ENCODE measurements at regions not wholly inside any gene's neighbourhood (a gene's known extent, or its start where the extent isn't known, plus 50 kb on each side); places are given as distances from the start of the nearest gene placed in this dataset.
"Not testable (repeated sequence)": the region's sequence is repeated elsewhere in the genome, so short reads cannot be mapped to it uniquely, and the experiment has no call there.

DNA sequence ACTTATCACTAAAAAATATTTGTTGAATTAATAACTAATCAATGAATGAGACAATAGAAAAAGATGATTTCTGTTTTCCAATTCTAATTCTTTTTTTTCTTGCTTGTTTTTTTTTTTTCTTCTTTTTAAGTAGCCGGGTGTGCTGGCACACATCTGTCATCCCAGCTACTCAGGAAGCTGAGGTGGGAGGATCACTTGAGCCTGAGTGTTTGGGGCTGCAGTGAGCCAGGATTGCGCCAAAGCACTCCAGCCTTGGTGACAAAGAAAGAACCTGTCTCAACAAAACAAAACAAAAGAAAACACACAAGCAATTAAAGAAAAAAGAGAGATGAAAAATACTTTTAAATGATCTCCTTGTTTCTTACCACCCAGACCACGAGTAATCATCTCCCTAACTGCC lies 1109.3 kb downstream of the REEP3 start:
- H3K4me3 ChIP-seq (ENCODE audit: low read depth, low read length): no peak overlapping the region
- no peak for DNase-seq (ENCODE audit: low read depth)

DNA sequence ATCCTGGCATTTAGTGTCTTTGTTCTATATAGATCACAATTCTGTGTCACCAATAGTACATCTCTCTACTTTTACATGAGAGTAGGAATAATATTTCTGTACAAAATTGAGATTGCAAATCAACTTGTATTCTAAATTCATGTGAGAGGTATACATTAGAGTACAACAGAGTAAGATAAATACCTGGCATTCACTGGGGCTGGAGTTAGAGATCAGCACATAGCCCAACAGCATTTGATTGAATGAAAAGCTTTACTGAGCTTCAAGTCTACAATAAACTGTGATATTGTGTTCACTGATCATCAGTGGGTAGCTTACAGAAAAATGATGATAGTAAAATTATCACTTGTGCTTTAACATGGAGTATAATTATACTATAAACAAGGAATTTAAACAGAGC lies 1114.7 kb downstream of the REEP3 start:
- H3K4me3 ChIP-seq (ENCODE audit: low read depth, low read length): no peak overlapping the region
- DNase-seq (ENCODE audit: low read depth): no peak

DNA sequence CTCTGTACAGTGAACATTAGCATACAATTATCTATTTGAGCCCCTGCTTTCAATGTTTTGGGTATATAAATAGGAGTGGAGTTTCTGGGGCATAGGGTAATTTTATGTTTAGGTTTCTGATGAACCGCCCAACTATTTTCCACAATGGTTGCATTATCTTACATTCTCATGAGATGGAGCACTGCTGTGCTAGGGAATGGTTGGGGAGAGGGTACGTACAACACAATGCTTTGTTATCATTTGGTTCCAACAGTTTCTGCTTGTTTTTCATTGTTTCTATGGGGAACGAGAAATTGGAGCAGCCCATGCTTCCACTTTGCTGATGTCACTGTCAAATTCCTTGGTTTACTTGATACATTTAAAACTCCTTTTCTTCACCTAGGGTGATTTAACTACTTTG lies 1115.3 kb downstream of the REEP3 start:
- no peak for DNase-seq (ENCODE audit: low read depth)
- H3K4me3 ChIP-seq (ENCODE audit: low read depth, low read length): no peak overlapping the region

DNA sequence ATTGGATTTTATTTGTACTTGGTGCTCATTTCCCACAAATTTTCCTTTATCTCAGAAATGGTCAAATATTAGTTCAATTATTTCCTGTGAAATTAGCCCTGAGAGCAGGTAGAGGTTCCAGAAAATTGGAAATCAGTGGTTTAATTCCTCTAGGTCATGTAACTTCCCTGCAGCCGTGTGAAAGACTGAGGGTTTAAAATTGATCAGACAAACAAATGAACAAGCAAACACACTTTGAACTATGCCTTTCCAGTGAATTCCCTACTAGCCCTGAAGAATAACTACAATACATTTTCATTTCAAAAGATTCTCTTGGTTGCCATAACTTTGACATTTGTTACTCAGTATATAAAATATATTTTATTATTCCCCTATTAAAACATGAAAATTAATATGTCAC lies 1116.7 kb downstream of the REEP3 start:
- DNase-seq (ENCODE audit: low read depth): no peak
- no peak overlapping the region for H3K4me3 ChIP-seq (ENCODE audit: low read depth, low read length)

DNA sequence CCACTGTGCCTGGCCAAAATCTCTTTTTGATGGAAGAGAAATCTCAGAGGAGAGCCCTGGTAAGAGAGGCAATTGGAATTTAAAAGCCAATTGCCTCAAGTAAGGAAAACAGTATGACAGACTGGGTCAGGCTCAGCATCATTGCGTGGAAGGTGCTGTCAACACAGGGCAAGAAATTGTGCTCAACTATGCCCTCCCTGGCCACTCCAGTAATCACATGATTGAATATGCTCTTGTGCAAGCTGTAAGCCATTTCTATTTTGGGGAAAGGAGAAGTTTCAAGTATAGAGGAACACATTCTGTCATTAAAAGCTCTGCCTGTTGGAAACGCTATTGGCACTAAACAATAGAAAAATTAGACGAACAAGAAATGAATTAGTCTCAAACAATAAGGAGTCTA lies 1127.7 kb downstream of the REEP3 start:
- no peak for DNase-seq (ENCODE audit: low read depth)
- H3K4me3 ChIP-seq (ENCODE audit: low read depth, low read length): no peak overlapping the region

DNA sequence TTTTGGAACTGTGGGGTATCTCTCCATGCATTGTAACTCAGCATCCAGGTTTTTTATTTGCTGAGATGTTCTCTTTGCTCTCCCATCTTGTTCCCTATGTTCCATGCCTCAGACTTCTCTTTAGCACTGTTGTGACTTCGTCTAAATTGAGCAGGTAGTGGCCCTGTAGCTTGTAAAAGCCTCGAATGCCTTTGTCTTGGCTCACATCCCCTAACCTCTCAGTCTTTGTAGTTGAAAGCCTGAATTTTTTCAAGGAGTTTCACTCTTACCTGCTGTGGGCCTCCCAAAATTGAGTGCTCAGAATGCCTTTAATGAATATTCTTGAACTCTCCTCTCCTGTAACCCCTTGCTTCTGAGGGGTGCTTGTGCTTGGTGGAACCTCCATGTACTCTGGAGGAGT lies 1137.3 kb downstream of the REEP3 start:
- DNase-seq (ENCODE audit: low read depth): no peak
- no peak overlapping the region for H3K4me3 ChIP-seq (ENCODE audit: low read depth, low read length)

DNA sequence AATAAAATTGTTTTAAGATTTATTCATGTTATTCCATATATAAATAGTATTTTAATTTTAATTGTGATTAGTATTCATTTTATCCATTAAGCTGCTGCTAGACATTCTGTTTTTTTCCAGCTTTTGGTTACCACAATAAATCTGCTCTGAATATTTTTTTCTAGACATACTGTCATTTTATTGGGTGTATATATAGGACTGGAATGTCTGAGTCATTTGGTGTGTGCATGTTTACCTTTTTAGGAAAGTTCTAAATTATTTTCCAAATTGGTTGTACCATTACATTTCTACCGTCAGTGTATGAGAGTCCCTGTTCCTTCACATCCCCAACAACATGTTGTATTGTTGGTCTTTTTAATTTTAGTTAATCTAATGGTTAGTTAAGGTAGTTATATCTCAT lies 1138.1 kb downstream of the REEP3 start:
- DNase-seq (ENCODE audit: low read depth): no peak
- H3K4me3 ChIP-seq (ENCODE audit: low read depth, low read length): no peak overlapping the region

DNA sequence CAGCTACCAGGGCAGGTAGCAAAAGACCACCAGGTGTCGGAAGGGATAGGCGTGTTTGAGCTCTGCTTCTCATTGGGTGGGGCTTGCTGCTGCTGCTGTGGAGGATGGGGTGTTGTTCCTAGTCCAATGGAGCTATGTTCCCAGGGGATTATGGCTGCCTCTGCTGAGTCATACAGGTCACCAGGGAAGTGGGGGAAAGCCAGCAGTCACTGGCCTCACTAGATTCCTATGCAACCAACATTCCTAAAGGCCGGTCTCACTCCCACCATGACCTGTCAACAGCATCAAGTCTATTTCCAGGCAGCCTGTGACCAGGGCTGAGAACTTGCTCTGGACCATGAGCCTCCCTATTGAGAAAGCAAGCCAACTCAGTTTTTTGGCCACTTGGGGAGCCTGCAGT lies 1160.8 kb downstream of the REEP3 start:
- H3K4me3 ChIP-seq (ENCODE audit: low read depth, low read length): no peak overlapping the region
- no peak for DNase-seq (ENCODE audit: low read depth)

DNA sequence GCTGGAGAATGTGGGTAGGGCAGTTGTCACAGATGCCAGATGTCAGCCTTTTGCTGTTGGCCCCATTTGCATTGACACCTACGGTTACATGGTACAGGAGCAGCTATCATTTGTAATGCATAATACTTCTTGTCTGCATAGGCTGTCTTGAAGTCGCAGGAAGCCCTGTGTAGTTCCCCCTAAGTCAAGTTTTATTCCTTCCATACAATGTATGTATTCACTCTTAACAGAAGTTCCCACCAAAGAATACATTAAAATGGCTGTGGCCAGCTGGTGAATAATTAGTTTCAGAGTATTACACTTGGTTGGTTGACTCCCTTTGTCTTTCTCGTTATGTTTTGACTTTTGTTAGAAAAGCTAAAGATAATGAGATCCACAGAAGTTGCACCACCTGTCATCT lies 1169.0 kb downstream of the REEP3 start:
- DNase-seq (ENCODE audit: low read depth): no peak
- no peak overlapping the region for H3K4me3 ChIP-seq (ENCODE audit: low read depth, low read length)

DNA sequence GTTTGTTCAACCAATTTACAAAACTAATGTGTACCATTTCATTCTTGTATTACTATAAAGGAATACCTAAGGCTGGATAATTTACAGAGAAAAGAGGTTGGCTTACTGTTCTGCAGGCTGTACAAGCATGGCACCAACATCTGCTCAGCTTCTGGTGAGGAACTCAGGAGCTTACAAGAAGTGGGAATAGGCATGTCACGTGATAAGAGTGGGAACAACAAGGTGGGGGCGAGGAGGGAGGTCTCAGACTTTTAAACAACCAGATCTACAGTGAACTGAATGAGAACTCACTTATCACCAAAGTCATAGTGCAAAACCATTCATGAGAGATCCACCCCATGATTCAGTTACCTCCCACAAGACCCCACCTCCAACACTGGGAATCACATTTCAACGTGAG lies 1178.0 kb downstream of the REEP3 start:
- DNase-seq (ENCODE audit: low read depth): no peak
- H3K4me3 ChIP-seq (ENCODE audit: low read depth, low read length): no peak overlapping the region

DNA sequence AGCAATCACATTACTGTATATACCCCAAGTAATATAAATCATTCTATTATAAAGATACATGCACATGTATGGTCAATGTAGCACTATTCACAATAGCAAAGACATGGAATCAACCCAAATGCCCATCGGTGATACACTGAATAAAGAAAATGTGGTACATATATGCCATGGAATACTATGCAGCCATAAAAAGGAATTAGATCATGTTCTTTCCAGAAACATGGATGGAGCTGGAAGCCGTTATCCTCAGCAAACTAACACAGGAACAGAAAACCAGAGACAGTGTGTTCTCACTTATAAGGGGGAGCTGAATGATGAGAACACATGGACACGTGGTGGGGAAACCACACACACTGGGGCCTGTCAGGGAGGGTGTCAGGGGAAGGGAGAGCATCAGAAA lies 1180.9 kb downstream of the REEP3 start:
- DNase-seq (ENCODE audit: low read depth); H3K4me3 ChIP-seq (ENCODE audit: low read depth, low read length): not testable (repeated sequence)

DNA sequence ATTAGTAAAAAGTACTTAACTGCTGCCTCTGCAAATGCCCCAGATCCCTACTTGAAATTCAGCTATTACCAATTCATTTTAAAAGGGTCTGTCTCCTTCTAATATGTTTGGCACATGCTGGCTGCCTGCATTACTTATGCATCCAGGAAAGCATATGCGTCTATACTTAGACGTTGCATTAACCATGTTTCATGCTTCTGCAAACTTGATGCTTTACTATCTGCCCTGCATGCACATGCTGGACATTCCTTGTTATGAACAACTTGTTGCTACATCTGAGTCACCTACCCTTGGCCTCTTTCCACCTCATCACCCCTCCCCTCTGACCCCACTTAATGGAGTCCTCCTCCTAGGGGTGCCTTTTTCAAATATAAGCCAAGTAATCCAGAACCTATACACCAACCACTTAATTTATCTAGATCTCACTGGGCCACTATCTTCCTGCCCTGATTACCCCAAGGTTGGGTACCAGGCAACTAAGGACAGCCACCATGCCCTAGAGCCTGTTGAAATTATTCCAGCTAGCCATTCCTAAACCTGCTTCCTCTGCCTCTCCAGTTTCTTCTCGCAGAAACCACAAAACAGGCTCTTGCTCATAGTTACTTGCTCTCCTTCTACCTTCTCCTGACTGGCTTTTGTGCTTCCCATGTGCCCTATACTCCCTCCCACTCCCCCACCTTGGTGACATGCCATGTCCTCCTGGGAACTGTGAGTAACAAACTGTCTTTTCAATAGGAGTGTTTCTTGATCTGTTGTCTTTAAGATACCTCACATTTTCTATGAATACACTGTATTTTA lies 1187.9 kb downstream of the REEP3 start:
- no peak overlapping the region for H3K4me3 ChIP-seq (ENCODE audit: low read depth, low read length)
- DNase-seq (ENCODE audit: low read depth): no peak

DNA sequence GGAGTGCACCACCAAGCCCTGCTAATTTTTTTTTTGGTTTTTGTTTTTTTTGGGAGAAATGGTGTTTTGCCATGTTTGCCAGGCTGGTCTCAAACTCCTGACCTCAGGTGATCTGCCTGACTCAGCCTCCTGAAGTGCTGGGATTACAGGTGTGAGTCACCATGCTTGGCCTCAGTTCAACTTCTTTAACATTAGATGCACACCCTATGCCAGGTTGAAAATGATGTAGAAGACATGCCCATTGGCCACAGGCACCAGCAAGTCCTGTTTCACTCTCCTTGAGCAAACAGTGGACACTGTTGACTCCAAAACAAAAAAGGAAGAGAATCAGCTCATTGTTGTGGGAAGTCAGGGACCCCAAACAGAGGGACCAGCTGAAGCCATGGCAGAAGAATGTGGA lies 1205.3 kb downstream of the REEP3 start:
- DNase-seq (ENCODE audit: low read depth): no peak
- H3K4me3 ChIP-seq (ENCODE audit: low read depth, low read length): no peak overlapping the region

DNA sequence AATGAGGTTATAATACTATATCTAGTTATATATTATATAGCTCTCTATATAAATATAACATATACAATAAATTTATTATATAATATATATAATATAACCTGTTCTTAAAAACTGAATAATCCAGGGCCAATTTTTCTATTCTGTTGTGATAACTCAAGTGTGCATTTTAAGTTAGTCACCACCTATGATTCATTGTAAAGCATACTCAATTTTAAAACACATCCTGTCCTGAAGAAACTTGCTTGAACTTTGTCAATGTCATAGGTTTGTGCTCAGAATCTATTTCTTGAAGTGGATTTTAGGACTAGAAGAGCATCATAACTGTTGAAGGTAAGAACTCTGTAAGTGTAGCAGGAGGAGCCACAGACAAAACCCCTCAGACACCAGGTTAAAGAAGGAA lies 1209.8 kb downstream of the REEP3 start:
- DNase-seq (ENCODE audit: low read depth): no peak

DNA sequence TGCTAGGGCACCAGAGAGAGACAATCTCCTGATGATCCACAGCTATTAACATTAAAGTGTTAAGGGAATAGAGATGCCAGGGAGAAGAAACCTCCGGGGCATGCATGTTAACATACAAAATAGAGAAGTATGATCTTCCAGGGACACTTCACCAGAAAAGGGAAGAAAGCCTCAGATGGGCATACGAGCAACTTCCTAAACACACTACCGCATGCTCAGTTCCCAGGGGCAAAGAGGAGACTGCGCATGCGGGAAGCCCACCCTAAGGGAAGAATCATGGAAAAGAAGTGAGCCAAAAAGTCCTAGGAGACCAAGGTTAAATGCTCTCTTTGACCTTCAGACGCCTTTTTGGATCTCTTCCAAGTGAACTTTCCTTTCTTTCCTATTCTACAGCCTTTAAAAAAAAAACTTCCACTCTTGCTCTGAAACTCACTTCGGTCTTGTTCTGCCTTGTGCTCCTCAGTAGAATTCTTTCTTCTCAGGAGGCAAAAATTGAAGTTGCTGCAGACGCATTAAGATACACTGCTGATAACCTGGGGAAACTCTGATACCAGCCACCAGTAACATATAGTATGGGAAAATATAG lies 1211.3 kb downstream of the REEP3 start:
- no peak overlapping the region for H3K4me3 ChIP-seq (ENCODE audit: low read depth, low read length)
- DNase-seq (ENCODE audit: low read depth): no peak

More for the DNA sequence above, 1209.8 kb downstream of the REEP3 start:
- H3K4me3 ChIP-seq (ENCODE audit: low read depth, low read length): no peak overlapping the region

DNA sequence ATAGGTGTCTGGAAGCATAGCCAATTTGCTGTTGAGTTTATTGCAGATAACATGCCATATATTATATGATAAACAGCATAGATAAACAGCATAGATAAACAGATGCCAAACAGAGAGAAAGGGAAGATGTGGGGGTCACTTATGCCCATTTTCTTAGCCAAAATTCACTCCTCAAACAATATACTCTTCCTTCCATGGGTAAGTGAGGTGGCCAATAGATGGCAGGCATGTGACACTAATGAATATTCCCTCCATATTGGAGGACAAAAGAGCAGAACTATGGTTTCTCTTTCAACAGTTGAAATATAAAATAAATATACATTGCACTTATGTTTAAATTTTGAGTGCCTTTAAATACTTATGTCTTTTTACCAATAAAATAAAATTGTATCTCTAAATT lies 1212.8 kb downstream of the REEP3 start:
- DNase-seq (ENCODE audit: low read depth): no peak
- no peak overlapping the region for H3K4me3 ChIP-seq (ENCODE audit: low read depth, low read length)

DNA sequence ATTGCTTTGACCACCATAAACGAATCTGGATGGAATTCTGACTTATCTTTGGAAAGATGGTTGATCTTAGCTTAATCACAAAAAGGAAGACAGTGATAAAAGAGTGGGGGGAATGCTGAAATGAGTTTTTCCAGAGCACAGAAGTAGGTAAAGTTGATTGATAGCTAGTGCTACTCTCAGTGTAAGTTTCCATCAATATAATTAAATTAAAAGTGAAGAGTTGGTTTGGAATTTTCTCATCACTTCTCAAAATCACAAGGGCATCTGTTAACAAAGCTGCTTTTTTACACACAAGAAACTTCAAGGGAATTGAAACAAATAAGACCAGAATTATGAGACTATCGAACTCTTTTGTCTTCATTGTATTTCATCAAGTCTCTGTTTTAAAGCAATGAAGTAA lies 1217.3 kb downstream of the REEP3 start:
- no peak for DNase-seq (ENCODE audit: low read depth)
- no peak overlapping the region for H3K4me3 ChIP-seq (ENCODE audit: low read depth, low read length)

DNA sequence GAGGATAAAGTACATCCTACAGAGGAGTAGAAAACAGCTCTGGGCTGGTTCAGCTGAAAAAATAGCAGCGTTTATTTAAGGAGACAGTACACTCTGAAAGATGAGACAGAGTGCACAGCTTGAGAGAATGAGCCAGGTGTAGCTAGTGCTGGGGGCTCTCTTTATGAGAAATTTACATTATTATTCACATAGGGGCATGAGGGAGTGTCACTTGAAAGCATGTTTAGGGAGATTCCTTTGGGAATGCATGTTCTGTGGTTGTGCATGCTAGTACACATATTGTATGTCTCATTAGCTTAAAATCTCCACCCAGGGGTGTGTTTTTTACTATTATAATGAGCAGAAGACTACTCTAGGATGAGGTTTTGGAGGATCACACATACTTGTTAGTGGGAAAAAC lies 1224.4 kb downstream of the REEP3 start:
- DNase-seq (ENCODE audit: low read depth): no peak
- no peak overlapping the region for H3K4me3 ChIP-seq (ENCODE audit: low read depth, low read length)

DNA sequence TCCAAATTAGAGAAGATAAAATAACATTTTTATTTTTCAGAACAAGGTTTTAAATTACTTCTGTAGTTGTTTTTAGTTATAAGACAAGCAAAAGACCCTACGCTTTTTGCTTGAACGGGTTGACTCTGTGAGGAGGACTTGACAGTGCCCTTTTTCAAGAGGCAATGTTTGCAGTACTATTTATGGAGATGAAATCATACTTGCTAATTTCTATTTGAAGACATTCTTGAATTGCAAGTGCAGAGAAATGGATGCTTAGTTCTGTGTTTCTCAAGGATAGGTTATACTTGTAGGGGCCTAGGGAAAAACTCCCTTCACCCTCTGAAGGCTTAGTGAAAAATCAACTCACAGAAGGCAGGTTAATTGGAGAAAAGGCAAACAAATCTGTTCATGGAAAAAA lies 1229.5 kb downstream of the REEP3 start:
- no peak for DNase-seq (ENCODE audit: low read depth)
- H3K4me3 ChIP-seq (ENCODE audit: low read depth, low read length): no peak overlapping the region

DNA sequence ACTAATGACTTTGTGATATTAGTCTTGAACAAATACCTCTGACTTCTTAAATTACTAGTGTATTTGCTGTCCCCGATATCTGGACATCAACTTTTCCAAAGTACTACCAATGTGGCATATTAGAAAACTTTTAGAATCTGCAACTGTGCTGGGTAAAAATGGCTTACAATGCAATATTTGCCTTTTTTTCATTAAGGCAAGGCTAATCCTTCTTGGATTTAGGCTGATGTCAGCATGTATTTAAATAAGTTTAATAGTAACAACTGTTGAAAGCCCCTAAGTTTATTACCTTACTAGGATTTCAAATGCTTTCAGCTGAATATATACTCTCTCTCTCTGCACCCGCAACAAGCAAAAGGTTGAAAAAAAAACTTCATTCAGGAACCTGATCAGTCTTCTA lies 1232.3 kb downstream of the REEP3 start:
- DNase-seq (ENCODE audit: low read depth): no peak
- H3K4me3 ChIP-seq (ENCODE audit: low read depth, low read length): no peak overlapping the region

DNA sequence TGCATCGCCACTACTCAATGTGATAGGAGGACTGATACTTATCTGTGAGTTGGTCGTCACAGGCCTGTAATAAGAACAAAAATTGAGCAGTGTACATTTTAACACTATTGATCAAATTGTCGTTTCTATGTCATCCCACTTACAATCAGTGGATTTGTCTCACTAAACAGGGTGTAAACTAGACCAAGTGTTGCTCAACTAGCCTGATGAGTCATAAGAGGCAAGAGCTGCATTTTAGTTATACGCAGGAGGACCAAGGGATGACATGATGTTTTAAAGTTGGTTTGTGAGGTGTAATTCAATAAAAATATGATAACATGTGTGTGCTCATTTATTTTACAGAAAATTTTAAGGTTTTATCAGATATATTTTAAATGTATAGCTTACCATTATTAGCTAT lies 1239.2 kb downstream of the REEP3 start:
- H3K4me3 ChIP-seq (ENCODE audit: low read depth, low read length): no peak overlapping the region
- DNase-seq (ENCODE audit: low read depth): no peak

Measured in skeletal muscle cell (primary cell).